CD14-positive monocyte (primary cell): ENCODE measurements at regions not wholly inside any gene's neighbourhood (a gene's known extent, or its start where the extent isn't known, plus 50 kb on each side); places are given as distances from the start of the nearest gene placed in this dataset.

ENCODE experiments used
- DNase-seq, 3 donors: peaks; one replicate each; pipeline ENCODE4 v3.0.0-alpha.2; 2011 to 2022
- H2AFZ ChIP-seq: 2 replicates; pipeline ENCODE4 v1.6.0; 2012; ENCODE audit warnings: mild to moderate bottlenecking, low read depth, low read length, inconsistent platforms; ENCODE audit not compliant: insufficient read depth, poor library complexity, severe bottlenecking
- H3K27ac ChIP-seq, 2 donors: 1 replicate in 1 of 2; 2 replicates in 1 of 2; pipeline ENCODE4 v1.5.1; 2012 to 2013; ENCODE audit warnings: low read length in 2 of 2, control low read depth in 1 of 2, inconsistent platforms in 1 of 2, low read depth in 1 of 2, mild to moderate bottlenecking in 1 of 2
- H3K27me3 ChIP-seq, 2 donors: one replicate each; pipeline versions ENCODE4 v1.6.0 to v1.6.1; 2011 to 2013; ENCODE audit warnings: low read length in 2 of 2; ENCODE audit not compliant: control insufficient read depth in 2 of 2, insufficient read depth in 2 of 2
- H3K36me3 ChIP-seq, 2 donors: replicated peaks in 1 of 2; 1 replicate in 1 of 2; 2 replicates in 1 of 2; pipeline versions ENCODE4 v1.5.1 to v1.6.1; 2012 to 2013; ENCODE audit warnings: low read length in 2 of 2, control low read depth in 1 of 2, inconsistent platforms in 1 of 2, mild to moderate bottlenecking in 1 of 2; ENCODE audit not compliant: insufficient read depth in 2 of 2, control insufficient read depth in 1 of 2
- H3K4me1 ChIP-seq, 2 donors: 1 replicate in 1 of 2; 2 replicates in 1 of 2; pipeline versions ENCODE4 v1.5.1 to v1.6.1; 2012 to 2013; ENCODE audit warnings: low read length in 2 of 2, control low read depth in 1 of 2, inconsistent platforms in 1 of 2, mild to moderate bottlenecking in 1 of 2, moderate library complexity in 1 of 2; ENCODE audit not compliant: insufficient read depth in 2 of 2, control insufficient read depth in 1 of 2
- H3K4me2 ChIP-seq: replicated peaks from 2 replicates; pipeline ENCODE3; 2012; ENCODE audit warnings: low read length, moderate library complexity, mild to moderate bottlenecking; ENCODE audit not compliant: poor library complexity, severe bottlenecking; ENCODE audit errors: extremely low read depth
- H3K4me3 ChIP-seq, 3 experiments: fragments of 200-600 bp in 1 of 3; sonication (generic) in 1 of 3; replicated peaks in 1 of 3; 1 replicate in 2 of 3; 2 replicates in 1 of 3; pipeline ENCODE4 v1.5.1; 2011 to 2013; ENCODE audit warnings: low read length in 3 of 3, mild to moderate bottlenecking in 3 of 3, control low read depth in 2 of 3, low read depth in 2 of 3, inconsistent platforms in 1 of 3, moderate library complexity in 1 of 3
- H3K79me2 ChIP-seq: 2 replicates; pipeline ENCODE4 v1.6.0; 2012; ENCODE audit warnings: mild to moderate bottlenecking, control low read depth, inconsistent platforms, low read length, moderate library complexity; ENCODE audit not compliant: insufficient read depth
- H3K9ac ChIP-seq: 2 replicates; pipeline ENCODE4 v1.6.0; 2017; ENCODE audit warnings: low read length, mild to moderate bottlenecking; ENCODE audit not compliant: insufficient read depth, poor library complexity, severe bottlenecking
- H3K9me3 ChIP-seq, 2 donors: replicated peaks in 1 of 2; 1 replicate in 1 of 2; 2 replicates in 1 of 2; pipeline versions ENCODE4 v1.5.1 to v1.6.1; 2012 to 2013; ENCODE audit warnings: low read length in 2 of 2, control low read depth in 1 of 2; ENCODE audit not compliant: control insufficient read depth in 1 of 2, insufficient read depth in 1 of 2
- H4K20me1 ChIP-seq: 2 replicates; pipeline ENCODE4 v1.6.0; 2012; ENCODE audit warnings: mild to moderate bottlenecking, low read length, control low read depth, moderate library complexity; ENCODE audit not compliant: insufficient read depth
- H3K27ac Mint-ChIP-seq, 7 donors: one replicate each; pipeline ENCODE4 v1.8.0; 2020; ENCODE audit warnings: mild to moderate bottlenecking in 7 of 7, mixed read lengths in 7 of 7, moderate library complexity in 6 of 7, inconsistent platforms in 2 of 7
- H3K27me3 Mint-ChIP-seq, 3 donors: one replicate each; pipeline ENCODE4 v1.8.0; 2021 to 2022; ENCODE audit warnings: low read depth in 3 of 3, mild to moderate bottlenecking in 3 of 3, mixed read lengths in 3 of 3, moderate library complexity in 3 of 3, inconsistent platforms in 1 of 3
- H3K36me3 Mint-ChIP-seq, 2 donors: one replicate each; pipeline ENCODE4 v1.8.0; 2020; ENCODE audit warnings: mixed read lengths in 2 of 2, inconsistent platforms in 1 of 2, mild to moderate bottlenecking in 1 of 2
- H3K4me1 Mint-ChIP-seq: one replicate; pipeline ENCODE4 v1.8.0; 2020; ENCODE audit warnings: mild to moderate bottlenecking, mixed read lengths
- H3K4me3 Mint-ChIP-seq, 2 donors: one replicate each; pipeline ENCODE4 v1.8.0; 2020; ENCODE audit warnings: mild to moderate bottlenecking in 2 of 2, mixed read lengths in 2 of 2, moderate library complexity in 1 of 2
- H3K9me3 Mint-ChIP-seq, 7 donors: one replicate each; pipeline ENCODE4 v1.8.0; 2020 to 2022; ENCODE audit warnings: mixed read lengths in 7 of 7, mild to moderate bottlenecking in 6 of 7, moderate library complexity in 6 of 7, inconsistent platforms in 2 of 7
- CTCF ChIP-seq: fragments of 200-600 bp; IDR thresholded peaks from one replicate; pipeline ENCODE4 v1.8.0; 2022; ENCODE audit warnings: antibody characterized with exemption, mild to moderate bottlenecking
- whole genome bisulfite sequencing: methylation state at CpG from one replicate; pipeline ENCODE4 v1.1.5; 2013; ENCODE audit warnings: missing lambda C conversion rate; ENCODE audit not compliant: insufficient coverage; 5-methylcytosine and 5-hydroxymethylcytosine counted together
- intact Hi-C, 2 donors: fragments of 100-400 bp; cut with micrococcal nuclease; formaldehyde crosslinking; loops; one replicate each; pipeline versions ENCODE4 v1.15.0 to v1.15.1; 2023

- DNase-seq: no peak
- Mint-ChIP-seq H3K27me3 (peaks cover 67 to 81% (median 76%) of the 10 kb centered on the region in 3 donors), H3K4me1 (peaks cover 6% of the 10 kb centered on the region), H3K9me3 (peaks cover 2 to 18% (median 7%) of the 10 kb centered on the region in 7 donors), H3K4me3 (peak overlapping the region in 1 of 2 donors; percentile 40), H3K27ac (no peak overlapping the region), H3K36me3 (no peaks in the 10 kb centered on the region)
- Histone ChIP-seq H3K4me2 (no peak overlapping the region), H4K20me1 (no peaks in the 10 kb centered on the region), H3K9me3 (peaks cover 0 to 24% of the 10 kb centered on the region in 2 donors), H3K36me3 (no peaks in the 10 kb centered on the region), H2AFZ (no peak overlapping the region), H3K9ac (no peak overlapping the region), H3K79me2 (no peaks in the 10 kb centered on the region), H3K4me3 (no peak overlapping the region), H3K27ac (no peak overlapping the region), H3K27me3 (peaks cover 70 to 86% of the 10 kb centered on the region in 2 donors), H3K4me1 (no peaks in the 10 kb centered on the region)
- intact Hi-C loops: no loop called here
- WGBS: no CpG with 5 or more reads among the region's 8 CpGs
- no peak for TF ChIP-seq CTCF
Observed at GRCh38 chr5:73314395-73315257, 134.0 kb downstream of the FOXD1 start.

- no peaks in the 10 kb centered on the region for H3K79me2 ChIP-seq
- peaks cover 6% of the 10 kb centered on the region for H3K4me1 Mint-ChIP-seq
- H3K4me3 Mint-ChIP-seq: peak overlapping the region in 1 of 2 donors; percentile 72
- peaks cover 0 to 18% (median 7%) of the 10 kb centered on the region in 7 donors for H3K9me3 Mint-ChIP-seq
- no peak for DNase-seq
- H3K4me2 ChIP-seq: no peak overlapping the region
- H3K9me3 ChIP-seq: peaks cover 0 to 24% of the 10 kb centered on the region in 2 donors
- H3K36me3 ChIP-seq: no peaks in the 10 kb centered on the region
- 67% methylated on average over 1 of the region's 3 CpGs for WGBS
- intact Hi-C loops: no loop called here
- peaks cover 77 to 95% of the 10 kb centered on the region in 2 donors for H3K27me3 ChIP-seq
- peaks cover 75 to 89% (median 78%) of the 10 kb centered on the region in 3 donors for H3K27me3 Mint-ChIP-seq
- no peak for TF ChIP-seq CTCF
- H3K27ac Mint-ChIP-seq: no peak overlapping the region
- H2AFZ ChIP-seq: no peak overlapping the region
- no peak overlapping the region for H3K4me3 ChIP-seq
- H3K27ac ChIP-seq: no peak overlapping the region
- no peaks in the 10 kb centered on the region for H4K20me1 ChIP-seq
- no peaks in the 10 kb centered on the region for H3K36me3 Mint-ChIP-seq
- no peak overlapping the region for H3K9ac ChIP-seq
- no peaks in the 10 kb centered on the region for H3K4me1 ChIP-seq
Observed at GRCh38 chr5:73312872-73313510, 135.6 kb downstream of the FOXD1 start.
